Erythroblast (primary cell): ENCODE measurements at regions not wholly inside any gene's neighbourhood (a gene's known extent, or its start where the extent isn't known, plus 50 kb on each side); places are given as distances from the start of the nearest gene placed in this dataset.

Source experiments
- GATA1 ChIP-seq: IDR thresholded peaks from 2 replicates; pipeline ENCODE4 v1.6.1; 2011; ENCODE audit warnings: low read depth, mild to moderate bottlenecking, control low read depth, low read length, moderate library complexity
- POLR2A ChIP-seq: IDR thresholded peaks from 2 replicates; pipeline ENCODE4 v1.6.1; 2011; ENCODE audit warnings: mild to moderate bottlenecking, low read length

- TF ChIP-seq POLR2A: no peak
- no peak for TF ChIP-seq GATA1
Observed at GRCh38 chr13:53691417-53691816, 662.8 kb downstream of the OLFM4 start.
